ENCODE measurements at regions not wholly inside any gene's neighbourhood (a gene's known extent, or its start where the extent isn't known, plus 50 kb on each side); places are given as distances from the start of the nearest gene placed in this dataset.

GRCh38 chr13:111566567-111566966 lies 246.1 kb downstream of the TEX29 start:
- ChIA-PET CTCF (no interaction called here), POLR2A (ENCODE audit: unreplicated experiment) (no interaction called here)
- TF ChIP-seq EZH2 (IDR thresholded peaks at IDR 0.05; ENCODE audit: low read depth): no peak
- TF ChIP-seq CTCF (conservative IDR thresholded peaks at IDR 0.05): no peak
- H3K9me2 ChIP-seq (ENCODE audit: insufficient read depth): no peaks in the 10 kb centered on the region
- no peaks in the 10 kb centered on the region for H3K36me3 ChIP-seq (ENCODE audit: low read depth)
- no peaks in the 10 kb centered on the region for H4K20me1 ChIP-seq (ENCODE audit: insufficient read depth)
- no peak overlapping the region for H3K27ac ChIP-seq
- H3F3A ChIP-seq (ENCODE audit: insufficient read depth, low read depth): no peaks in the 10 kb centered on the region
- peaks cover 84% of the 10 kb centered on the region for H3K27me3 ChIP-seq (ENCODE audit: insufficient read depth, low read depth)
- H3K79me2 ChIP-seq (ENCODE audit: low read depth): no peaks in the 10 kb centered on the region
- intact Hi-C loops (cut with micrococcal nuclease; ENCODE audit: unreplicated experiment): no loop called here
- H3K4me2 ChIP-seq: no peak overlapping the region
- H3K4me3 ChIP-seq: no peak overlapping the region
- no TSS peak for BruUV-seq (replicated peaks)
- DNase-seq: no peak
- H3K9me3 ChIP-seq (ENCODE audit: insufficient read depth, low read depth): no peaks in the 10 kb centered on the region
- H3K4me1 ChIP-seq (replicated peaks; ENCODE audit: insufficient read depth): no peaks in the 10 kb centered on the region
- no peak overlapping the region for H2AFZ ChIP-seq

- Histone ChIP-seq H3K9me3 (ENCODE audit: insufficient read depth, low read depth) (no peaks in the 10 kb centered on the region), H3K36me3 (ENCODE audit: low read depth) (no peaks in the 10 kb centered on the region), H3K27ac (no peak overlapping the region), H3K79me2 (ENCODE audit: low read depth) (no peaks in the 10 kb centered on the region), H2AFZ (no peak overlapping the region), H3K4me3 (no peak overlapping the region), H3F3A (ENCODE audit: insufficient read depth, low read depth) (no peaks in the 10 kb centered on the region), H3K27me3 (ENCODE audit: insufficient read depth, low read depth) (peaks cover 86% of the 10 kb centered on the region), H3K4me2 (no peak overlapping the region), H4K20me1 (ENCODE audit: insufficient read depth) (no peaks in the 10 kb centered on the region), H3K9me2 (ENCODE audit: insufficient read depth) (no peaks in the 10 kb centered on the region), H3K4me1 (replicated peaks; ENCODE audit: insufficient read depth) (no peaks in the 10 kb centered on the region)
- ChIA-PET POLR2A (ENCODE audit: unreplicated experiment) (no interaction called here), CTCF (no interaction called here)
- TF ChIP-seq EZH2 (IDR thresholded peaks at IDR 0.05; ENCODE audit: low read depth) (no peak), CTCF (conservative IDR thresholded peaks at IDR 0.05) (no peak)
- DNase-seq: no peak
- BruUV-seq (replicated peaks): no TSS peak
- intact Hi-C loops (cut with micrococcal nuclease; ENCODE audit: unreplicated experiment): no loop called here
Measured at GRCh38 chr13:111567637-111568036, 247.2 kb downstream of the TEX29 start.

GRCh38 chr13:111568290-111568689 lies 247.8 kb downstream of the TEX29 start:
- H3K4me2 ChIP-seq: no peak overlapping the region
- POLR2A ChIA-PET (ENCODE audit: unreplicated experiment): no interaction called here
- H3F3A ChIP-seq (ENCODE audit: insufficient read depth, low read depth): no peaks in the 10 kb centered on the region
- no peaks in the 10 kb centered on the region for H3K4me1 ChIP-seq (replicated peaks; ENCODE audit: insufficient read depth)
- peaks cover 89% of the 10 kb centered on the region for H3K27me3 ChIP-seq (ENCODE audit: insufficient read depth, low read depth)
- H3K9me2 ChIP-seq (ENCODE audit: insufficient read depth): no peaks in the 10 kb centered on the region
- H3K36me3 ChIP-seq (ENCODE audit: low read depth): no peaks in the 10 kb centered on the region
- no peak overlapping the region for H3K4me3 ChIP-seq
- intact Hi-C loops (cut with micrococcal nuclease; ENCODE audit: unreplicated experiment): no loop called here
- no peak for DNase-seq
- H2AFZ ChIP-seq: no peak overlapping the region
- CTCF ChIA-PET: no interaction called here
- TF ChIP-seq EZH2 (IDR thresholded peaks at IDR 0.05; ENCODE audit: low read depth) (no peak), CTCF (conservative IDR thresholded peaks at IDR 0.05) (no peak)
- H3K9me3 ChIP-seq (ENCODE audit: insufficient read depth, low read depth): no peaks in the 10 kb centered on the region
- no TSS peak for BruUV-seq (replicated peaks)
- no peaks in the 10 kb centered on the region for H3K79me2 ChIP-seq (ENCODE audit: low read depth)
- no peaks in the 10 kb centered on the region for H4K20me1 ChIP-seq (ENCODE audit: insufficient read depth)
- H3K27ac ChIP-seq: no peak overlapping the region

Measured in PC-9 (cell line).